ENCODE measurements at regions not wholly inside any gene's neighbourhood (a gene's known extent, or its start where the extent isn't known, plus 50 kb on each side); places are given as distances from the start of the nearest gene placed in this dataset.

- H3K36me3 ChIP-seq (ENCODE audit: control insufficient read depth in 4 of 4, insufficient read depth in 4 of 4, low read length in 3 of 4), result no peaks in the 10 kb centered on the region
- no peaks in the 10 kb centered on the region for H3K27me3 ChIP-seq (replicated peaks in 2 of 5; ENCODE audit: control insufficient read depth in 4 of 5, insufficient read depth in 5 of 5, low read length in 4 of 5)
- ChIA-PET CTCF (no interaction called here), POLR2A (no interaction called here)
- no peak overlapping the region for H3K27ac ChIP-seq (ENCODE audit: insufficient read depth in 1 of 2, low read depth in 1 of 2, low read length in 2 of 2, poor library complexity in 1 of 2, severe bottlenecking in 2 of 2)
- DNase-seq, result no peak
- 100% methylated on average over 4 of the region's 5 CpGs for WGBS (ENCODE audit: insufficient coverage)
- no peaks in the 10 kb centered on the region for H3K4me1 ChIP-seq (ENCODE audit: control extremely low read depth in 1 of 4, control insufficient read depth in 4 of 4, insufficient read depth in 4 of 4, low read length in 3 of 4)
- peaks cover 0 to 6% (median 0%) of the 10 kb centered on the region in 5 experiments for H3K9me3 ChIP-seq (ENCODE audit: control extremely low read depth in 1 of 5, control insufficient read depth in 4 of 5, insufficient read depth in 2 of 5, low read depth in 1 of 5, low read length in 4 of 5)
- H3K4me3 ChIP-seq (ENCODE audit: control insufficient read depth in 1 of 7, extremely low read depth in 1 of 7, insufficient read depth in 4 of 7, low read depth in 2 of 7, low read length in 6 of 7), result no peak overlapping the region
These were observed 50.3 kb upstream of the SDK1 start for GRCh38 chr7:3250725-3251124.
